Kasumi-1 (cell line): ENCODE measurements at regions not wholly inside any gene's neighbourhood (a gene's known extent, or its start where the extent isn't known, plus 50 kb on each side); places are given as distances from the start of the nearest gene placed in this dataset.
"Not testable (repeated sequence)": the region's sequence is repeated elsewhere in the genome, so short reads cannot be mapped to it uniquely, and the experiment has no call there.

ENCODE experiments used
- DNase-seq, 2 experiments: peaks; one replicate each; lab custom pipeline; 2025; lab: John Stamatoyannopoulos, UW

DNA sequence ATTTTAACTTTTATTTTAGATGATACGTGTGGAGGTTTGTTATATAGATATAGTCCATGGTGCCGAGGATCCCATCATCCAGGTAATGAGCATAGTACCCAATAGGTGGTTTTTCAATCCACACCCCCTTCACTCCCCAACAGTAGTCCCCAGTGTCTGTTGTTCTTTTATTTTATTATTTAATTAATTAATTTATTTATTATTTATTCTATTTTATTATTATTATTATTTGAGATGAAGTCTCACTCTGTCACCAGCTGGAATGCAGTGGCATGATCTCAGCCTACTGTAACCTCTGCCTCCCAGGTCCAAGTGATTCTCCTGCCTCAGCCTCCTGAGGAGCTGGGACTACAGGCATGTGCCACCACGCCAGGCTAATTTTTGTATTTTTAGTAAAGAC lies 2086.2 kb downstream of the PCDH9 start:
- DNase-seq, result no peak

DNA sequence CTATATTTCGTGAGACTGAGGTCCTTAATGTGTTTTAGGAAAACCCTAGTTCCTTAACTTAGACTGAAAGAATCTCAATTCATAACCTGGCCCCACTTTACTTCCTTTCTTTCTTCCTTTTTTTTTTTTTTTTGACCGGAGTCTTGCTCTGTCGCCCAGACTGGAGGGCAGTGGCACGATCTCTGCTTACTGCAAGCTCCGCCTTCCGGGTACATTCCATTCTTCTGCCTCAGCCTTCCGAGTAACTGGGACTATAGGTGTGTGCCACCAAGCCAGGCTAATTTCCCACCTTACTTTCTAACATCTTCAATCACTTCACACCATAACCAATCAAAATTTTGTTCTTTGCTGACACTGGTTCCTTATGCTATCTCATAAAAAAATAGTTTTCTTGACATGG lies 2097.0 kb downstream of the PCDH9 start:
- DNase-seq, result no peak

DNA sequence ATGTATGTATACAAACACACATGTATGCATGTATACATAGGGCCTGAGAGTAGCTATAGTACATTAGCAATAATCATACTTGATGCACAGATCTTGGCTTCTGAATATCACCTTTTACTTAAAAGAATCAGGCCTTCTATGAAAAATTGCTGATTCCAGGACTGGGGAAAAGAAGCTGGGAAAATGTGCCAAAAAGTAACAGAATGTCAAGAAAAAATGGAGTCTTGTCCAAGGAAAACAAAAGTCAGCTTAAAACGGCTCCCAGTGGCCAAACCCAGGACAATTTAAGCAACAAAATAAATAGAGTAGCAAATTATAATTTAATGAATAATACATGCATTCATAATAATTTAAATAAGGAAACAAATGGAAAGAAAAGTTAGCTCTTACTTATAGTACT lies 2104.9 kb downstream of the PCDH9 start:
- DNase-seq, result no peak

DNA sequence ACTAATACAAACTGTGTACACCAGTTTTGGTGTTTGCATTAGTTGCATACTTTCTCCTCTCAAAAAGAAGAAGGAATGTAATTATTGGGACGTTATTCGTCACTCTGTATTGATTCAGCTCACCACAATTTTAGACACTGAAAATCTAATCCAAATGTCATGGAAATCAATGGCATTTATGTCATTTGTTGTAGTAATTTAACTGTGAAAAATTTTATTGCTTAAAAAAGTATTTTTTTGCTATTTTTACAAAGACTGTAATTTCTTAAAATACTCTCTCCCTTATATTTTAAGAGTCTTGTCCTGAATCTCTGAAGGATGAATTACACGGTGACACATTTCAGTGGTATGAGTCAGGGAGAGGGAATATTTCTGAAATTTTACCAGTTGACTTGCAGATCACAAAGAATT lies 2117.6 kb downstream of the PCDH9 start:
- DNase-seq, result no peak

DNA sequence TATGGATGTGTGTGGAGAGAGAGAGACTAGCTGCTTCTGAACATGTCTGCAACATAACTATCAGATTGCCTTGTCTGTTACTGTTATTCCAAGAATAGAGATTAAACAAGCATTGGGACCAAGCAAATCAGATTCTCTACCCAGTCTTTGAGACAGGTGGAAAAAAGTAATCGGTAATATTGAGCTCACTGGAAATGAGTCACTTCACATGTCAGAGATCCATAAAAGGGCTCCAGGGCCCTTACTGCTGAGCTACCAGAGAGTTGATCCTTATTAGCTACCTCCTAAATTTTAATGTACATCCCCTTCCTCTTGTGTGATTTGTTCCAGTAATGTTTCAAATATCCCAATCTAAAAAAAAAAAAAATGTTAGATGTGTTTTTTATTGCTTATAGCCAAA lies 2118.0 kb downstream of the PCDH9 start:
- no peak for DNase-seq

DNA sequence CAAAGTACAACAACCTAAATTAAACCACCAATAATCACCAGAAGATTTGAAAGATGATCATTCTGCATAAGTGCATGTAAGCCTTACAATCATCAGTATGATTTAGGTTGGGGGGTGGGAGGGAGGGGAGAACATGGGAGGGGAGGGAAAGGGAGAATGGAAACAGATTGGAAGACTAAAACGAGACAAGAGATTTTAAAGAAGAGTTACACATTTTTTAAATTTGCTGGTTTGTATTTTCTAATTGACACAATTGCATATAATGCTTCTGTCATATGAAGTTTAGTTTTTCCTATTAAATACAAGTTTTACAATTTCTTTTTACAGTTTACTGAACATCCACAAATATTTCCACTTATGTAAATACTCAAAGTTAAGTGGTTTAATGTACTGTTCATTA lies 2118.9 kb downstream of the PCDH9 start:
- no peak for DNase-seq

DNA sequence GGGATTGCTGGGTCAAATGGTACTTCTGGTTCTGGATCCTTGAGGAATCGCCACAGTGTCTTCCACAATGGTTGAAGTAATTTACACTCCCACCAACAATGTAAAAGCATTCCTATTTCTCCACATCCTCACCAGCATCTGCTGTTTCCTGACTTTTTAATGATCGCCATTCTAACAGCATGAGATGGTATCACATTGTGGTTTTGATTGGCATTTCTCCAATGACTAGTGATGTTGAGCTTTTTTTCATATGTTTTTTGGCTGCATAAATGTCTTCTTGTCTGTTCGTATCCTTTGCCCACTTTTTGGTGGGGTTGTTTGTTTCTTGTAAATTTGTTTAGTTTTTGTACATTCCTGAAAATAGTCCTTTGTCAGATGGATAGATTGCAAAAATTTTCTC lies 2125.7 kb downstream of the PCDH9 start:
- DNase-seq, result not testable (repeated sequence)

DNA sequence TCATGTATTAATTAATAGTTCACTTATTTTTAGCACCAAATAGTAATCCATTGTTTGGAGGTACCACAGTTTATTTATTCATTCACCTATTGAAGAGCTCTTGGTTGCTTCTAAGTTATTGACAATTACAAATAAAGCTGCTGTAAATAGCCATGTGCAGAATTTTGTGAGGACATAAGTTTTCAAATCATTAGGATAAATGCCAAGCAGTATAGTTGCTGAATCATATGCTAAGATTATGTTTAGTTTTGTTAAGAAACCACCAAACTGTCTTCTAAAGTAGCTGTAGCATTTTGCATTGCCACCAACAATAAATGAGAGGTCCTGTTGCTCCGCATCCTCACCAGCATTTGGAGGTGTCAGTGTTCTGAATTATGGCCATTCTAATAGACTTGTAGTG lies 2126.8 kb downstream of the PCDH9 start:
- DNase-seq, result no peak

DNA sequence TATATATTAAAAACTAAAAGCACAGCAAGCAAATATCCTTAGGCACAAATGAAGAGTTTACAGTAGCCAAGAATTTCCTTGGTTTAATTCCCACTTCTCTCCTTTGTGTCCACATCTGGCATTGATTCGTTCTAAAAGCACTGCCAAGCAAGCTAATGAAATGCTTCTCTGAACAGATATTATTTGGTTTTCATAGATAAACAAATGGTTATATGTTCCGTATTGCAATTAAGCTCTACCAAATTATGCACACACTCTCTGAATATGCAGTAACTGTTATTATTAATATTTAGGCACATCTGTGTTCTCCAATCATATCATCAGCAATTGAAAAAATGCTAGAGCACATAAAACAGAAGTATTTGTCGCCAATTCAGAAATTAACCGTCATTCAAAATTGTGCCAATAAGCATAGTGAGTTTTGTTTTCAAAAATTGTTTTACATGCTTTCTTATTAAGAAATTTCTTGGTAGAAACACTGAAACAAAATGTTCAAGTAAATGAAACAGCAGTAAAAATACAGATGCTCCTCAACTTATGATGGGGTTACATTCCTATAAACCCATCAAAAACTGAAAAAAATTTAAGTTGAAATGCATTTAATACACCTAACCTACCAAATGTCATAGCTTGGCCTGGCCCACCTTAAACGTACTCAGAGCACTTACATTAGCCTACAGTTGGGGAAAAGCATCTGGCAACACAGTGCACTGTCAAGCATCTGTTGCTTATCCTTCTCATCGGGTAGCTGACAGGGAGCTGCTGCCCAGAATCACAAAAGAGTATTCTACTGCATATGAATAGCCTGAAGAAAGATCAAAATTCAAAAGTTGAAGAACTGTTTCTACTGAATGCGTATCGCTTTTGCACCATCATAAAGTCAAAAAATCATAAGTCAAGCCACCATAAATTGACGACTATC lies 2134.7 kb downstream of the PCDH9 start:
- no peak for DNase-seq

DNA sequence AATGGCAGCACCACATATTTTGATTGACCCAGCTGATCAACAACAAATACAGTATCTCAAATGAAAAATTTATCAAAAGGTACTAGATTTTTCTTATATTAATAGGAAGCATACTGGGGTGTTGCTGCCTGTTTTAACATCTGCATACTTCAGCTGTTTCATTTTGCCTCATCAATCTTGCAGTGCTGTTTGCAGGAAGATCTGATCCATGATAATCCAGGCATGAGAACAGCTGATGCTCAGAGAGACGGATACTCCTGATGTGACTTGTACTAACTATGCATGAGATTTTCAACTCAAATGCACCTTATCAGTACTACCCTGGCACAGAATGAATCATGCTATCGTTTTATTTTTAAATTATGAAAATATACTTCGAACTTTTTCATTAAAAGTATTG lies 2136.8 kb downstream of the PCDH9 start:
- no peak for DNase-seq

DNA sequence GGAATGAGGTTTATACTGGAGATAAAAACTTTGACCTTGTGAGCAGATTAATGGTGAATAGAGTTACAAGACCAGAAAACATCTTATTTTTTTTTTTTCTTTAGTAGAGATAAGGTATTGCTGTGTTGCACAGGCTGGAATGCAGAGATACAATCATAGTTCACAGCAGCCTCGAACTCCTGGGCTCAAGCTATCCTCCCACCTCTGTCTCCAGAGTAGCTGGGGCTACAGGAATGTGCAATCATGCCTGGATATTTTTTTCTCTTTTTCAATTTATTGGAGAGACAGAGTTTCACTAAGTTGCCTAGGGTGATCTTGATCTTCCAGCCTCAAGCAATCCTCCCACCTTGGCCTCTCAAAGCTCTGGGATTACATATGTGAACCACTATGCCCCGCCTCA lies 2139.1 kb downstream of the PCDH9 start:
- no peak for DNase-seq

DNA sequence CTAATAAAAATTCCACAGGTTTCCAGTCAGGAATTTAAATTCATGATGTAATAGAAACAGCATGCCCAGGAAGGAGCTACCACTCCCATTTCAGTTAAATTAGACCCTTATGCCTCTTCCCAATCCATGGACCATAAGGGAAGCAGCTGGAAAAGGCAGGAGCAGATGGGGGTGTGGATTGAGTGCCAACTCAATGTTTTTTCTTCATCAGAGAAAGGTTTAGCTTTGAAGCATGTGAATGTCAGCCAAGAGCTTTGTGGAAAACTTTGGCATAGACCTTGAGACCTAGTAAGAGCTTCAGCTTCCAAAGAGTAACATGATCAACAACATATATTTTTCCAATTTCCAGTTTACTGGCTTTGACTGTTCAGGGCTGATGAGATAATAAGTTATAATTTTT lies 2139.9 kb downstream of the PCDH9 start:
- DNase-seq, result no peak

DNA sequence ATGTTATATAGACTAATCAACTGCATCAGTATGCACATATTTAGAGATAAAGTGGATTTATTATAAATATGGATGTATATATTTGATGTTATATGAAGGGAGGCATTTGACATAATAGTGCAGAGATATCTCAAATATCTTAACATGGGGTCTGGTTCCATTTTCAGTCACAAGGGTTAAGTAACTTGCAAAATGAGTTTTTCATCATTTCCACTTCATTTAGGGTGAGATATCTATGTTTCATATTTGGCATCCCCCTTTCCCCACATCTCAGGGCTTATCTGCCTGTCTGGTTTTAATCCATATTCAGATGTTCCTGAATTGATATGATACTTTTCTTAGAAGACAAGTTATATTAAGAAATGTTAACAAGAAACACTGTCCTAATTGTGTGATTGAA lies 2141.2 kb downstream of the PCDH9 start:
- no peak for DNase-seq

DNA sequence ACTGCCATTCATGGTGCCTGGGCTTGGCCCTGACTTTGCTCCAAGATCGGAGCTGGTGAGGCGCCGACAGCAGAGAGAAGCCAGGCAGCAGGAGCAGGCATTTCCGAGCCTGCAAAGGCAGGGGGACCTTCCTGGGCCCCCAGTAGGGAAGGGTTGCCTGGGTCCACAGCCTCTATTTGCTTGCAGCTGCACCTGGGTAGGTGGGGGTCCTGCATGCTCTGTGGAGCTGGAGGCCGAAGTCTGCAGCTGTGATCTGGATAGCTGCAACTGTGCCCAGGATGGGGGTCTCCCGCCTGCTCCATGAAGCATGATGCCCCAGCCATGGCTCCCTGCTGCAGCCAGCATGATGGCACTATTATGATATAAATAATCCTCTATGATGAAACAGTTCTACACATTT lies 2144.2 kb downstream of the PCDH9 start:
- no peak for DNase-seq

DNA sequence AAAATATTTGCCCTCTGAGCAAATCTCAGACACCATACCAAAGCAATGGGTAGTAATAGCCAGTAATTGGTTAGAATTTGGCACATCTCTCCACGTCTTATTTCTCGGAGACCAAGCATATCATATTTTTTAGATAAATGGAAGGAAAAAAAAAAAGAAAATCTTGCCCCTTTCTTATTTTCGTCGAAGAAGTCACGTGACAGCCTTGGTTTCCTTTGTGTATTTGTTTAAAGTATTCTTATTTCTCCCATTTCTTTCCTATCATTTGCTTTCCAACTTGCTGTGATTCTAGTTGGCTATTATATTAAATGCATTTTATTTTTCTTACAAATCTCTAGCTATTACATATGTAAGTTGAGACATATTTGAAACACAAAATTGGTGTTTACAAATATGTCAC lies 2155.9 kb downstream of the PCDH9 start:
- no peak for DNase-seq

DNA sequence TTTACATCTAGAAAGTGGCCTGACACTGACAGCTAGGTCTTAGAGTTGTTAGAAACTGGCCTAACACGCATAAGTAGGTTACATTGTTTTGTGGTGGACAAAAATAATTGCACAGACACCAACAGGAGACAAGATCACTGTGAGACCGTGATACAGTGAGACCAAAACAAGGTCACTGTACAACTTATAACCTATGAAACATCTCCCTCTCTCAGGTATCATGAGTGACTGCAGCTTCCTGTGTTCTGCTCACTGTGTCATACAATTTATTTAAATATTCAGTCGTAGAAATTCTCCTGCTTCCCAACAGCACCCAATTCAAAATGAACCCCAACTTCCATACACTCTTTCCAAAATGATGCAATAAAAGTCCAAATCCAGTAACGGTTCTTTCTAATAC lies 2165.2 kb downstream of the PCDH9 start:
- no peak for DNase-seq

DNA sequence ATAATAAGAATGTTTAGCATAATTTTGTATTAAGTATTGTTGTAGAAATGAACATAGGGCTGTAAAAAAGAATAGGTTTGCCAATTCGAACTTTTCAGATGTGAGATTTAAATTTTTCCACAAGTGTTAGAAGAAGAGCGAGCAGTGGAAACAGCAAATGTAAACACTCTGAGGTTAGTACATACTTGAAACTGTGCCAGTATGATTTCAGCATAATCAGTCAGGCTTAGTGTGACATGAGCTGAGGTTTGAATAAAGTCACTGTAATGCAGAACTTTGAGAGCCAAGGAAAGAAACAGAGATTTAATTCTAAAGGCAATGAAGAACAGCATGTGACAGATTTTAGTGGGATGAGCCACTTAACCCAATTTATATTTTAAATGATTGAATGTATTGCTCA lies 2166.4 kb downstream of the PCDH9 start:
- no peak for DNase-seq

DNA sequence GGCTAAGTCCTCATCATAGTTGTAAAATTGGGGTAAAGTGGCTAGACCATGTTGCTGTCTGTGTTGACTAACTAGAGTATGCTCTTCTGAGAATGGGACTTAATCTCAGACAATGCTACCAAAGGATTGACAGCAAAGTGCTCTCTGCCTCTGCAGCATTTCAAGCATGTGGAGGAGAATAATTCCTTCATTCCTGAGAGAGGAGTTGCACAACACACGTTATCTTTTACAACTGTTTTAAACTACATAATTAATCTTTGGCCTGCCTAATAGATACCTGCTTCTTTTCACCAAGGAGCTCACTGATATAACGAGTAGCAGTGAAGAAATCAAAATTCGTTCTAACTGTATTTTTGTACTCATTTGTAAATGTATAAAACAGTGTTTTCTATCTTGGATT lies 2172.2 kb downstream of the PCDH9 start:
- no peak for DNase-seq

DNA sequence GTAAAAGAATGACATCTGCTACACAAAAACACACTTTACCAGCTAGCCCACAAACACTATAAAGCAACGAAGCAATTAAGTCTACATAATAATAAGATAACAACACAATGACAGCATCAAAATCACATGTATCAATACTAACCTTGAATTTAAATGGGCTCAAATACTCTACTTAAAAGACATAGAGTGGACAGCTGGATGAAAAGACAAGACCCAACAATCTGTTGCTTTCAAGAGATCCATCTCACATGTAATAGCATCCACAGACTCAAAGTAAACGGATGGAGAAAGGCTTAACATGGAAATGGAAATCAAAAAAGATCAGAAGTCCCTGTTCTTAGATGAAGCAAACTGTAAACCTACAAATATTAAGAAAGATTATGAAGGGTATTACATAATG lies 2175.9 kb downstream of the PCDH9 start:
- no peak for DNase-seq

DNA sequence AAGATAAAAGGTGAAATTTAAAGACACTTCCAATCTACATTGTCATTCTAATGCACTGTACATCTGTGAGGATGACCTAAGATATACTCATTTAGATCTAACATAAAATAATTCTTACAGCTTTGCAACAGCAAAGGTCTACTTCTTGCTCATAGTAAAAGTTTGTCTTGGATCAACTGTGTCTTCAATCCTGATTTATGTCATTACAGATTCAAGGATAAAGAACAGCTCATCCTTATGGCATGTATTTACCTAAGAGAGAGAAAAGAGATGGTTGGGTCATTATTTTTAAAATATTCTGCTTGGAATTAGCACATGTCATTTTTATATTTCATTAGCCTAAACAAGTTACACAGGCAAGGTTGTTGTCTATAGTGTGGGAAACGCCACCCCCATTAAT lies 2193.1 kb downstream of the PCDH9 start:
- DNase-seq, result no peak

DNA sequence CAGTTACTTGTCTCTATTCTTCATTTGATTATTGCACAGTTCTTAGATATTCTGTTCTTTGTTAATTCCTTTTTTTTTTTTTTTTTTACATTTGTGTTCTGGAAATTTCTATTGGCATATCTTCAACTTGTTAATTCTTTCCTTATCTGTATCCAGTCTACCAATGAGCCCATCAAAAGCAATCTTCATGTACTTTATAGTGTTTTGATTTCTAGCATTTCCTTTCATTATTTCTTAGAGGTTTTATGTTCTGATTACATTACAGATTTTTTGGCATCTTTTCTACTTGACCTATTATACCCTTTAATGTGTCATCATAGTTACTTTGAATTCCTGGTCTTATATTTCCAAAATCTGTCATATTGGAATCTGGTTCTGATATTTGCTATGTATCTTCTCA lies 2194.8 kb downstream of the PCDH9 start:
- DNase-seq, result no peak

DNA sequence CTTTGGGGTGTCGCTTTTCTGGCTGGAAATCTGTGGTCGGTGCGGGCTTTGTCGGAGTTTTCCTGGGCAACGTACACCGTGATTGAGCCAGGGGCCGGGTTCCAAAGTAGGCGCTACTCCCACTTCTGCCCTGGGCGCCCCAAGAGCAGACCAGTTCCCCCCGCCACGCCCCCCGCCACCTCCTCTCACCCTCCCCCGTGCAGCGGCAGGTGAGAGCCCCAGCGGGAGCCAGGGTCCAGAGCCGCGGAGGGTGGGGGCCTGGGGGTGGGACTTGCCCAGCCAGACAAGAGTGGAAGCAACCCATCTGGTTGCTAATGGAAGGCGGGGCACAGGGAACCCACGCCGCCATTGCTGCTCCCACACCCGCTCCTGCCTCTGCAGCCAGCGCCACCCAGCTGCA lies 2195.9 kb downstream of the PCDH9 start:
- no peak for DNase-seq

DNA sequence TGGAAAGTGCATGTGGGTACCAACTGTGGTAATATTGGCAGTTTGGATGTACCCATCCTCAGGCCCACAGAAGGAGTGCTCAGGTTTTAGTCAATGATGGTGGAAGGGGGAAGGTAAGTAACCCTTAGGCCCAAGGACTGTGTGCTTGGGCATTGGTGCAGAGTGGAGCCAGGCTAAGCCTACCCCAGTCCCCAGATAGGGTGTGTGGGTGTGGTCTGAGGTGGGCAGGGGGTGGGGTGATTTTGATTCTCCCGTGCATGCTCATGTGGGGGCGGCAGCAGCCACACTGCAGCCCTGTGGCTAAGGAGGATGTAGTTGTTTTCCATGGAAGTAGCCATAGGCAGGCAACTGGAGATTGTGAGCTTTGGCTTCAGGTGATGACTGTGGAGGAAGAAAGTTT lies 2197.3 kb downstream of the PCDH9 start:
- DNase-seq, result no peak

DNA sequence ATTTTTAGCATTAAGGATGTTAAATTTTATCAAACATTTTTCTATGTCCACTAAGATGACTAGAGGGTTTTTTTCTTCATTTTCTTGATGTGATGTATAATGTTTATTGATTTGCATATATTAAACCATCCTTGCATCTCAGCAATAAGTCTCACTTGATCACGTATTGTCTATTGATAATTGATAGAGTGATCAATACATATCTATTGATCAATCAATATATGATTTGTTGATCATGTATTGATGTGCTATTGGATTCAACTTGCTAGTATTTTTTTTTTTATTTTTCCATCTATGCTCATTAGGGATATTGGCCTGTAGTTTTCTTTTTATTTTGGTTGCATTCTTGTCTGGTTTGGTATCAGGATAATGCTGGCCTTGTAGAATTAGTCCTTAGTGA lies 2202.0 kb downstream of the PCDH9 start:
- DNase-seq, result no peak
